A673 (cell line): ENCODE measurements at regions not wholly inside any gene's neighbourhood (a gene's known extent, or its start where the extent isn't known, plus 50 kb on each side); places are given as distances from the start of the nearest gene placed in this dataset.

Source experiments
- BruUV-seq: library from RNA; stranded (reverse); fragments of 400-500 nt; replicated peaks from 2 replicates; lab custom pipeline; 2021; lab: Mats Ljungman, UMichigan
- CTCF ChIA-PET: fragments of 300-600 bp; sonication (Branson Sonifier 250); formaldehyde crosslinking; loops from one replicate; lab custom pipeline; 2022; ENCODE audit warnings: antibody characterized with exemption; lab: Charles Lee
- POLR2A ChIA-PET: fragments of 300-600 bp; sonication (Branson Sonifier 250); formaldehyde crosslinking; loops from one replicate; lab custom pipeline; 2022; ENCODE audit warnings: antibody characterized with exemption; ENCODE audit not compliant: low non-redundant PET; lab: Charles Lee
- DNase-seq: peaks from one replicate; pipeline ENCODE4 v3.0.0-alpha.2; 2015; ENCODE audit warnings: low spot score
- H3K27ac ChIP-seq: fragments of 200-600 bp; sonication (generic); 2 replicates; pipeline ENCODE4 v1.5.1; 2016; ENCODE audit warnings: mixed run types, low read depth, mild to moderate bottlenecking, mixed read lengths, antibody characterized with exemption, low read length; ENCODE audit not compliant: poor library complexity, severe bottlenecking
- H3K27me3 ChIP-seq: fragments of 200-600 bp; sonication (generic); replicated peaks from 2 replicates; pipeline ENCODE4 v1.6.1; 2017; ENCODE audit warnings: mixed run types, low read depth, mild to moderate bottlenecking, mixed read lengths, antibody characterized with exemption, low read length; ENCODE audit not compliant: insufficient read depth, poor library complexity
- H3K36me3 ChIP-seq: fragments of 200-600 bp; sonication (generic); 2 replicates; pipeline ENCODE4 v1.6.1; 2016; ENCODE audit warnings: mixed run types, mild to moderate bottlenecking, mixed read lengths, antibody characterized with exemption, low read length; ENCODE audit not compliant: insufficient read depth, poor library complexity, severe bottlenecking
- H3K4me1 ChIP-seq: fragments of 200-600 bp; sonication (generic); 2 replicates; pipeline ENCODE4 v1.6.1; 2017; ENCODE audit warnings: mixed run types, mild to moderate bottlenecking, mixed read lengths, antibody characterized with exemption, low read length; ENCODE audit not compliant: insufficient read depth, poor library complexity, severe bottlenecking
- H3K4me3 ChIP-seq: fragments of 200-600 bp; sonication (generic); 2 replicates; pipeline ENCODE4 v1.5.1; 2016; ENCODE audit warnings: low read depth, mixed run types, mild to moderate bottlenecking, mixed read lengths, low read length; ENCODE audit not compliant: poor library complexity, severe bottlenecking
- H3K9me3 ChIP-seq: fragments of 200-600 bp; sonication (generic); 2 replicates; pipeline ENCODE4 v1.6.1; 2016; ENCODE audit warnings: mixed run types, low read depth, mild to moderate bottlenecking, mixed read lengths, antibody characterized with exemption, low read length; ENCODE audit not compliant: poor library complexity, severe bottlenecking
- CTCF ChIP-seq: fragments of 300-800, 200-600 bp; sonication (generic); conservative IDR thresholded peaks from 2 replicates; pipeline ENCODE4 v1.5.1; 2017; ENCODE audit warnings: low read depth, mild to moderate bottlenecking, antibody characterized with exemption, low read length, moderate library complexity, mixed read lengths
- EZH2 ChIP-seq: fragments of 200-600 bp; sonication (generic); IDR thresholded peaks from 2 replicates; pipeline ENCODE4 v1.6.1; 2017; ENCODE audit warnings: borderline replicate concordance, low read depth, mild to moderate bottlenecking, mixed read lengths, antibody characterized with exemption, low read length; ENCODE audit not compliant: poor library complexity, severe bottlenecking
- intact Hi-C: fragments of 100-400 bp; cut with micrococcal nuclease; formaldehyde crosslinking; loops from one replicate; pipeline ENCODE4 v1.10.0; 2022; ENCODE audit not compliant: unreplicated experiment

GRCh38 chr2:58907644-58908043 lies 666.5 kb upstream of the FANCL start:
- no peaks in the 10 kb centered on the region for H3K9me3 ChIP-seq
- no peak for DNase-seq
- TF ChIP-seq CTCF (no peak), EZH2 (no peak)
- no TSS peak for BruUV-seq
- intact Hi-C loops: no loop called here
- CTCF ChIA-PET: no interaction called here
- H3K27me3 ChIP-seq: no peaks in the 10 kb centered on the region
- H3K36me3 ChIP-seq: no peaks in the 10 kb centered on the region
- POLR2A ChIA-PET: no interaction called here
- no peak overlapping the region for H3K4me3 ChIP-seq
- H3K4me1 ChIP-seq: peaks cover 3% of the 10 kb centered on the region
- no peak overlapping the region for H3K27ac ChIP-seq

GRCh38 chr2:58906081-58906645 lies 665.0 kb upstream of the FANCL start:
- Histone ChIP-seq H3K4me3 (no peak overlapping the region), H3K9me3 (no peaks in the 10 kb centered on the region), H3K36me3 (no peaks in the 10 kb centered on the region), H3K27me3 (no peaks in the 10 kb centered on the region), H3K4me1 (no peaks in the 10 kb centered on the region), H3K27ac (no peak overlapping the region)
- CTCF ChIA-PET: no interaction called here
- intact Hi-C loops: no loop called here
- POLR2A ChIA-PET: no interaction called here
- DNase-seq: no peak
- TF ChIP-seq CTCF (no peak), EZH2 (no peak)
- no TSS peak for BruUV-seq

GRCh38 chr2:58904095-58904494 lies 663.0 kb upstream of the FANCL start:
- Histone ChIP-seq H3K4me1 (no peaks in the 10 kb centered on the region), H3K27ac (no peak overlapping the region), H3K9me3 (no peaks in the 10 kb centered on the region), H3K36me3 (no peaks in the 10 kb centered on the region), H3K4me3 (no peak overlapping the region), H3K27me3 (no peaks in the 10 kb centered on the region)
- ChIA-PET CTCF (no interaction called here), POLR2A (no interaction called here)
- BruUV-seq: no TSS peak
- intact Hi-C loops: no loop called here
- DNase-seq: no peak
- TF ChIP-seq CTCF (no peak), EZH2 (no peak)
